Mesenchymal stem cell (in vitro differentiated cells and primary cell): ENCODE measurements at regions not wholly inside any gene's neighbourhood (a gene's known extent, or its start where the extent isn't known, plus 50 kb on each side); places are given as distances from the start of the nearest gene placed in this dataset.
"Not testable (repeated sequence)": the region's sequence is repeated elsewhere in the genome, so short reads cannot be mapped to it uniquely, and the experiment has no call there.

Source experiments
- DNase-seq: peaks from one replicate; pipeline ENCODE4 v3.0.0-alpha.2; 2013
- H2AFZ ChIP-seq: one replicate; pipeline ENCODE4 v1.6.1; 2013; ENCODE audit warnings: low read depth, mild to moderate bottlenecking, control low read depth, inconsistent platforms, low read length, moderate library complexity
- H2AK5ac ChIP-seq: 2 replicates; pipeline ENCODE4 v1.6.1; 2013; ENCODE audit warnings: low read length, moderate library complexity, mild to moderate bottlenecking, inconsistent platforms; ENCODE audit not compliant: severe bottlenecking
- H2BK120ac ChIP-seq: one replicate; pipeline ENCODE4 v1.6.1; 2013; ENCODE audit warnings: low read depth, mild to moderate bottlenecking, inconsistent platforms, low read length, moderate library complexity
- H2BK12ac ChIP-seq, 2 experiments: one replicate each; pipeline ENCODE4 v1.6.1; 2013; ENCODE audit warnings: inconsistent platforms in 2 of 2, low read length in 2 of 2, mild to moderate bottlenecking in 2 of 2, moderate library complexity in 2 of 2, control low read depth in 1 of 2
- H2BK15ac ChIP-seq: one replicate; pipeline ENCODE4 v1.6.1; 2013; ENCODE audit warnings: mild to moderate bottlenecking, low read depth, inconsistent platforms; ENCODE audit not compliant: poor library complexity, severe bottlenecking
- H2BK5ac ChIP-seq: 2 replicates; pipeline ENCODE4 v1.6.1; 2013; ENCODE audit warnings: low read depth, mild to moderate bottlenecking, low read length, control low read depth, inconsistent platforms; ENCODE audit not compliant: poor library complexity, severe bottlenecking
- H3K14ac ChIP-seq, 2 experiments: one replicate each; pipeline ENCODE4 v1.6.1; 2013; ENCODE audit warnings: inconsistent platforms in 2 of 2, low read length in 2 of 2, control low read depth in 1 of 2, mild to moderate bottlenecking in 1 of 2, moderate library complexity in 1 of 2
- H3K18ac ChIP-seq, 2 experiments: one replicate each; pipeline ENCODE4 v1.6.1; 2013; ENCODE audit warnings: inconsistent platforms in 2 of 2, low read length in 2 of 2, control low read depth in 1 of 2, low read depth in 1 of 2, mild to moderate bottlenecking in 1 of 2
- H3K23ac ChIP-seq, 2 experiments: one replicate each; pipeline ENCODE4 v1.6.1; 2013; ENCODE audit warnings: inconsistent platforms in 2 of 2, low read length in 2 of 2, mild to moderate bottlenecking in 2 of 2, moderate library complexity in 2 of 2, control low read depth in 1 of 2
- H3K27ac ChIP-seq: 2 replicates; pipeline ENCODE4 v1.5.1; 2013; ENCODE audit warnings: mild to moderate bottlenecking, moderate library complexity, low read length, control low read depth, inconsistent platforms; ENCODE audit not compliant: poor library complexity, severe bottlenecking
- H3K27me3 ChIP-seq, 2 experiments: 2 replicates each; pipeline versions ENCODE4 v1.6.1 to v1.7.0; 2013; ENCODE audit warnings: low read length in 2 of 2, mild to moderate bottlenecking in 2 of 2, moderate library complexity in 2 of 2, control low read depth in 1 of 2, inconsistent platforms in 1 of 2; ENCODE audit not compliant: control insufficient read depth in 1 of 2, insufficient read depth in 1 of 2
- H3K36me3 ChIP-seq, 2 experiments: 2 replicates each; pipeline versions ENCODE4 v1.6.1 to v1.7.0; 2013; ENCODE audit warnings: low read length in 2 of 2, control low read depth in 1 of 2, inconsistent platforms in 1 of 2, low read depth in 1 of 2, mild to moderate bottlenecking in 1 of 2; ENCODE audit not compliant: insufficient read depth in 2 of 2, control insufficient read depth in 1 of 2
- H3K4ac ChIP-seq, 2 experiments: one replicate each; pipeline ENCODE4 v1.6.1; 2013; ENCODE audit warnings: inconsistent platforms in 2 of 2, low read length in 2 of 2, mild to moderate bottlenecking in 2 of 2, moderate library complexity in 2 of 2, control low read depth in 1 of 2, low read depth in 1 of 2
- H3K4me1 ChIP-seq: 2 replicates; pipeline ENCODE4 v1.6.1; 2013; ENCODE audit warnings: low read depth, low read length, control low read depth; ENCODE audit not compliant: control insufficient read depth, insufficient read depth
- H3K4me2 ChIP-seq: 2 replicates; pipeline ENCODE4 v1.6.1; 2013; ENCODE audit warnings: low read length, mild to moderate bottlenecking, inconsistent platforms; ENCODE audit not compliant: poor library complexity, severe bottlenecking
- H3K4me3 ChIP-seq, 2 experiments: 2 replicates each; pipeline versions ENCODE4 v1.5.1 to v1.7.0; 2013; ENCODE audit warnings: low read length in 2 of 2, mild to moderate bottlenecking in 2 of 2, control low read depth in 1 of 2, low read depth in 1 of 2; ENCODE audit not compliant: insufficient read depth in 1 of 2
- H3K79me1 ChIP-seq: replicated peaks from 2 replicates; pipeline ENCODE4 v1.6.1; 2013; ENCODE audit warnings: mild to moderate bottlenecking, control low read depth, low read length, inconsistent platforms; ENCODE audit not compliant: poor library complexity, severe bottlenecking
- H3K9ac ChIP-seq: 2 replicates; pipeline ENCODE4 v1.7.0; 2013; ENCODE audit warnings: mild to moderate bottlenecking, low read length, moderate library complexity
- H3K9me3 ChIP-seq: 2 replicates; pipeline ENCODE4 v1.7.0; 2013; ENCODE audit warnings: mild to moderate bottlenecking, low read length; ENCODE audit not compliant: control insufficient read depth
- H4K8ac ChIP-seq: one replicate; pipeline ENCODE4 v1.6.1; 2013; ENCODE audit warnings: inconsistent platforms, mild to moderate bottlenecking, low read length, moderate library complexity
- H4K91ac ChIP-seq: one replicate; pipeline ENCODE4 v1.6.1; 2013; ENCODE audit warnings: mild to moderate bottlenecking, low read length, inconsistent platforms
- WGBS: methylation state at CpG from one replicate; pipeline ENCODE4 v1.1.7; 2013; ENCODE audit warnings: mixed read lengths; 5-methylcytosine and 5-hydroxymethylcytosine counted together

DNA sequence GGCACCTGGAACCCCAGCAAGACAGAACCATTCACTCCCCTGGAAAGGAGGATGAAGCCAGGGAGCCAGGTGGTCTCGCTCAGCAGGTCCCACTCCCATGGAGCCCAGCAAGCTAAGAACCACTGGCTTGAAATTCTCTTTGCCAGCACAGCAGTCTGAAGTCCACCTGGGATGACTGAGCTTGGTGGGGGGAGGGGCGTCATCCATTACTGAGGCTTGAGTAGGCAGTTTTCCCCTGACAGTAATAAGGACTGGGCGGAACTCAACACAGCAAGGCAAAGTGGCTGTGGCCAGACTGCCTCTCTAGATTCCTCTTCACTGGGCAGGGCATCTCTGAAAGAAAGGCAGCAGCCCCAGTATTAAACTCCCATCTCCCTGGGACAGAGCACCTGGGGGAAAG is 140.2 kb upstream of the ADGRB3 start:
- DNase-seq, result not testable (repeated sequence)
- WGBS, result 86% methylated on average over 3 of the region's 3 CpGs

DNA sequence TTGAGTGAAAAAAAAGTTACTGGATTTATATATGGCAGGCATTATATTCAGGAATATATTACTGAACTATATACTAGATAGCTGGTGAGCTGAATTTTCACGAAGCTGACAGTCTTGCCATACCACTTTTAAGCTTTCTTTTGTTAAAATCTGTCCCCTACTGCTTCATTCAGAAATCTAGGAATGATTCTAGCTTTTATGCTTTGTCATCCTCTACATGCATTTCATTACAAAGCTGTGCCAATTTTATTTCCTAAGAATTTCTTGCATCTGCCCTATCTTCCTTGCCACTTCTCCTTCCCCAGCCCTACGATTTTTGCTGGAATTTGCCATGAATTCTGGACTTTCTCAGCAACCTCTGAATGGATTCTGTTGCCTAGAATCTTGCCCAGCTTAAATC is 158.5 kb upstream of the ADGRB3 start:
- H3K9me3 ChIP-seq, result peaks cover 6% of the 10 kb centered on the region
- no peak overlapping the region for H2AK5ac ChIP-seq
- H2BK15ac ChIP-seq, result no peak overlapping the region
- H3K4me2 ChIP-seq, result no peak overlapping the region
- no peak overlapping the region for H3K4me3 ChIP-seq
- H4K91ac ChIP-seq, result no peak overlapping the region
- 27% methylated on average over 2 of the region's 2 CpGs for WGBS
- H3K18ac ChIP-seq, result no peak overlapping the region
- H3K79me1 ChIP-seq, result no peaks in the 10 kb centered on the region
- no peak overlapping the region for H3K27ac ChIP-seq
- DNase-seq, result no peak
- H3K23ac ChIP-seq, result no peak overlapping the region
- no peaks in the 10 kb centered on the region for H3K27me3 ChIP-seq
- no peaks in the 10 kb centered on the region for H3K36me3 ChIP-seq
- H3K9ac ChIP-seq, result no peak overlapping the region
- H3K4me1 ChIP-seq, result no peaks in the 10 kb centered on the region
- H2BK120ac ChIP-seq, result no peak overlapping the region
- no peak overlapping the region for H2BK5ac ChIP-seq
- H3K4ac ChIP-seq, result no peak overlapping the region
- H2AFZ ChIP-seq, result no peak overlapping the region
- H2BK12ac ChIP-seq, result no peak overlapping the region
- no peak overlapping the region for H3K14ac ChIP-seq
- no peak overlapping the region for H4K8ac ChIP-seq

More for the DNA sequence above, 140.2 kb upstream of the ADGRB3 start:
- not testable (repeated sequence) for H3K79me1 ChIP-seq, H3K27ac ChIP-seq, H2BK15ac ChIP-seq, H3K4me2 ChIP-seq, H3K27me3 ChIP-seq, H3K4me3 ChIP-seq, H3K18ac ChIP-seq, H3K23ac ChIP-seq, H2AK5ac ChIP-seq, H4K91ac ChIP-seq, H3K14ac ChIP-seq, H2BK12ac ChIP-seq, H3K4ac ChIP-seq, H2BK5ac ChIP-seq, H3K36me3 ChIP-seq, H2BK120ac ChIP-seq, H4K8ac ChIP-seq, H3K9ac ChIP-seq, H3K4me1 ChIP-seq
- Histone ChIP-seq H3K9me3 (peaks cover 13% of the 10 kb centered on the region), H2AFZ (peak overlapping the region; percentile 4)

DNA sequence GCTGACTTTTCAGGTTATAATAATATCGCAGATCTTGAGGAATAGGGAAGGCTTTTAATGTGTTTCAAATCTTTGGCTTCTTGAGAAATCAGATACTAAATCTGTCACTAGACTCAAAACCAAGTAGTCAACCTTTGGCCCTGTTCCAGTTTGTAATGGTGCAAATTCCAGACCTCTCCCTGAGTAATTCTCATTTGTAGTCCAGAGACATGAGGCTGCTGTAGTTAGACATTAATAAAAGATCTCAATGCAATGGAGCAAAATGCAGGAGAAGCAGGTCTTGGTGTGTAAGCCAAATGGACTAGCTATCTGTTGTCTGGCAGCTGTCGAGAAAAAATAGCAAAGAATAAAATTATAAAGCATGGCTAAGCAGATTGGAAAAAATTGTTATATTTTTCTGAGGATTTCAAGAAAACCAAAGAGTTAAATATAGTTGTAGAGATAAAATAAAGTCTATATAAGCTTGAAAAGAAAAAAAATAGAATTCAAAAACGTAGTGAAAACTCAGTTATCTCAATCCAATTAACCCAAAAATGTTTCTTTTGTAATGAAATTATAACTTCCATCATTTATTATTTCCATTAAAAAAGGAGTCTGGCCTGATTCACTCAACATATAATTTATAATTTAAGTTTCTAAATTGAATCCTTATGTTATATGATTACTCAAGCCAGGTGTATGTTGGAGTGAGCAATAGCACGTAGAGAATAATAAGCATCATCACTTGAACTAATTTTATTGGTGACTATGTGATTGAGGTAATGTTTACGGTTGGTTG is 161.5 kb upstream of the ADGRB3 start:
- peaks cover 6% of the 10 kb centered on the region for H3K9me3 ChIP-seq
- H4K91ac ChIP-seq, result no peak overlapping the region
- H3K18ac ChIP-seq, result no peak overlapping the region
- no peak overlapping the region for H3K27ac ChIP-seq
- H2AK5ac ChIP-seq, result no peak overlapping the region
- no peak overlapping the region for H2BK5ac ChIP-seq
- no peaks in the 10 kb centered on the region for H3K36me3 ChIP-seq
- H3K23ac ChIP-seq, result no peak overlapping the region
- H3K4ac ChIP-seq, result no peak overlapping the region
- no peak overlapping the region for H2BK15ac ChIP-seq
- H3K9ac ChIP-seq, result no peak overlapping the region
- H3K14ac ChIP-seq, result no peak overlapping the region
- no peak overlapping the region for H3K4me3 ChIP-seq
- DNase-seq, result no peak
- H3K4me2 ChIP-seq, result no peak overlapping the region
- no peaks in the 10 kb centered on the region for H3K27me3 ChIP-seq
- WGBS, result 87% methylated on average over 3 of the region's 5 CpGs
- H3K4me1 ChIP-seq, result no peaks in the 10 kb centered on the region
- no peak overlapping the region for H2BK12ac ChIP-seq
- no peak overlapping the region for H2AFZ ChIP-seq
- H2BK120ac ChIP-seq, result no peak overlapping the region
- H4K8ac ChIP-seq, result no peak overlapping the region
- H3K79me1 ChIP-seq, result no peaks in the 10 kb centered on the region

DNA sequence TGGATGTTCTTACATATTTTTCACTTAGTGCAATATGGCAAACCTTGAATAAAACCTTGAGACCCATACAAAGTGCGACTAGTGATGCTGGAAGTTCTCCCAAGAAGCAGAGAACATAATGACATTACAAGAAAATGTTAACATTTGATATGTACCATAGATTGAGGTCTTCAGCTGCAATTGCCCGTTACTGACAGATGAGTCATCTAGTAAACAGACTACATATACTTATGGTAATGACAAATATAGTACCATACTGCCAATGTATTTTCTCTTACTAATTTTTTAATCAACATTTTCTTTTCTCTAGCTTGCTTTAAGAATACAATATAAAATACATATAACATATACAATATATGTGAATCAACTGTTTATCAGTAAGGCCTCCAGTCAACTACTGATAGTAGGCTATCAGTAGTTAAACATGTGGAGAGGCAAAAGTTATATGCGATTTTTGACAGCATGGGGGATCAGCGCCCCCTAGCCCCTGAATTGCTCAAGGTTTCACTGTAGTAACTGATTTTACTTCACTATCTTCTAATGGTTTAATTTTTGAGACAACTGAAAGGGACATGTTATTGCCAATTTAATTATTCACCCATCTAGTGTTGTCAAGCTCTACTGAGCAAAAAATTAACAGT is 166.7 kb upstream of the ADGRB3 start:
- no peak for DNase-seq
- peaks cover 14% of the 10 kb centered on the region for H3K9me3 ChIP-seq
- H2BK12ac ChIP-seq, result no peak overlapping the region
- no peak overlapping the region for H3K9ac ChIP-seq
- H3K79me1 ChIP-seq, result no peaks in the 10 kb centered on the region
- no peak overlapping the region for H2AK5ac ChIP-seq
- 0% methylated on average over 1 of the region's 4 CpGs for WGBS
- H2BK15ac ChIP-seq, result no peak overlapping the region
- H3K27ac ChIP-seq, result no peak overlapping the region
- no peak overlapping the region for H3K4me2 ChIP-seq
- H3K23ac ChIP-seq, result no peak overlapping the region
- H4K91ac ChIP-seq, result no peak overlapping the region
- no peak overlapping the region for H3K4me3 ChIP-seq
- H3K18ac ChIP-seq, result no peak overlapping the region
- H3K27me3 ChIP-seq, result no peaks in the 10 kb centered on the region
- no peak overlapping the region for H2BK5ac ChIP-seq
- H3K14ac ChIP-seq, result no peak overlapping the region
- H2AFZ ChIP-seq, result no peak overlapping the region
- H3K4me1 ChIP-seq, result no peaks in the 10 kb centered on the region
- no peak overlapping the region for H3K4ac ChIP-seq
- H2BK120ac ChIP-seq, result no peak overlapping the region
- H4K8ac ChIP-seq, result no peak overlapping the region
- H3K36me3 ChIP-seq, result no peaks in the 10 kb centered on the region
